ENCODE measurements at regions not wholly inside any gene's neighbourhood (a gene's known extent, or its start where the extent isn't known, plus 50 kb on each side); places are given as distances from the start of the nearest gene placed in this dataset.

GRCh38 chr4:24650849-24651640 is 66.7 kb upstream of the DHX15 start:
- Histone ChIP-seq H3K27ac (ENCODE audit: low read depth, low read length) (no peak overlapping the region), H3K9me3 (ENCODE audit: control insufficient read depth in 1 of 2, low read length in 2 of 2) (no peaks in the 10 kb centered on the region), H3K4me1 (ENCODE audit: control insufficient read depth in 1 of 2, insufficient read depth in 2 of 2, low read length in 2 of 2) (no peaks in the 10 kb centered on the region), H3K36me3 (ENCODE audit: control insufficient read depth in 1 of 2, insufficient read depth in 2 of 2, low read length in 2 of 2) (no peaks in the 10 kb centered on the region), H3K4me3 (ENCODE audit: low read depth in 1 of 2, low read length in 2 of 2) (no peak overlapping the region), H3K27me3 (ENCODE audit: control insufficient read depth in 1 of 2, insufficient read depth in 2 of 2, low read length in 2 of 2) (no peaks in the 10 kb centered on the region), H3K9ac (ENCODE audit: low read depth in 1 of 2, low read length in 2 of 2) (no peak overlapping the region)

GRCh38 chr4:24655326-24655725 is 71.0 kb upstream of the DHX15 start:
- H3K27me3 ChIP-seq (ENCODE audit: control insufficient read depth in 1 of 2, insufficient read depth in 2 of 2, low read length in 2 of 2), result no peaks in the 10 kb centered on the region
- no peak overlapping the region for H3K4me3 ChIP-seq (ENCODE audit: low read depth in 1 of 2, low read length in 2 of 2)
- H3K9me3 ChIP-seq (ENCODE audit: control insufficient read depth in 1 of 2, low read length in 2 of 2), result no peaks in the 10 kb centered on the region
- H3K36me3 ChIP-seq (ENCODE audit: control insufficient read depth in 1 of 2, insufficient read depth in 2 of 2, low read length in 2 of 2), result no peaks in the 10 kb centered on the region
- H3K27ac ChIP-seq (ENCODE audit: low read depth, low read length), result no peak overlapping the region
- peaks cover 10 to 11% of the 10 kb centered on the region in 2 donors for H3K4me1 ChIP-seq (ENCODE audit: control insufficient read depth in 1 of 2, insufficient read depth in 2 of 2, low read length in 2 of 2)
- no peak overlapping the region for H3K9ac ChIP-seq (ENCODE audit: low read depth in 1 of 2, low read length in 2 of 2)

GRCh38 chr4:24655971-24656370 is 71.6 kb upstream of the DHX15 start:
- H3K9ac ChIP-seq (ENCODE audit: low read depth in 1 of 2, low read length in 2 of 2), result no peak overlapping the region

GRCh38 chr4:24656906-24657305 is 72.6 kb upstream of the DHX15 start:
- Histone ChIP-seq H3K27me3 (ENCODE audit: control insufficient read depth in 1 of 2, insufficient read depth in 2 of 2, low read length in 2 of 2) (no peaks in the 10 kb centered on the region), H3K27ac (ENCODE audit: low read depth, low read length) (no peak overlapping the region), H3K9me3 (ENCODE audit: control insufficient read depth in 1 of 2, low read length in 2 of 2) (no peaks in the 10 kb centered on the region), H3K4me1 (ENCODE audit: control insufficient read depth in 1 of 2, insufficient read depth in 2 of 2, low read length in 2 of 2) (peaks cover 10 to 11% of the 10 kb centered on the region in 2 donors), H3K9ac (ENCODE audit: low read depth in 1 of 2, low read length in 2 of 2) (no peak overlapping the region), H3K36me3 (ENCODE audit: control insufficient read depth in 1 of 2, insufficient read depth in 2 of 2, low read length in 2 of 2) (no peaks in the 10 kb centered on the region), H3K4me3 (ENCODE audit: low read depth in 1 of 2, low read length in 2 of 2) (no peak overlapping the region)

More at GRCh38 chr4:24655971-24656370, 71.6 kb upstream of the DHX15 start:
- Histone ChIP-seq H3K36me3 (ENCODE audit: control insufficient read depth in 1 of 2, insufficient read depth in 2 of 2, low read length in 2 of 2) (no peaks in the 10 kb centered on the region), H3K27me3 (ENCODE audit: control insufficient read depth in 1 of 2, insufficient read depth in 2 of 2, low read length in 2 of 2) (no peaks in the 10 kb centered on the region), H3K4me3 (ENCODE audit: low read depth in 1 of 2, low read length in 2 of 2) (no peak overlapping the region), H3K27ac (ENCODE audit: low read depth, low read length) (no peak overlapping the region), H3K9me3 (ENCODE audit: control insufficient read depth in 1 of 2, low read length in 2 of 2) (no peaks in the 10 kb centered on the region), H3K4me1 (ENCODE audit: control insufficient read depth in 1 of 2, insufficient read depth in 2 of 2, low read length in 2 of 2) (peaks cover 10 to 11% of the 10 kb centered on the region in 2 donors)

- no peak overlapping the region for H3K9ac ChIP-seq (ENCODE audit: low read depth in 1 of 2, low read length in 2 of 2)
- no peak overlapping the region for H3K27ac ChIP-seq (ENCODE audit: low read depth, low read length)
These were observed 73.6 kb upstream of the DHX15 start for GRCh38 chr4:24657768-24658617.

GRCh38 chr4:24659241-24659961 is 75.0 kb upstream of the DHX15 start:
- Histone ChIP-seq H3K36me3 (ENCODE audit: control insufficient read depth in 1 of 2, insufficient read depth in 2 of 2, low read length in 2 of 2) (no peaks in the 10 kb centered on the region), H3K9ac (ENCODE audit: low read depth in 1 of 2, low read length in 2 of 2) (no peak overlapping the region), H3K4me1 (ENCODE audit: control insufficient read depth in 1 of 2, insufficient read depth in 2 of 2, low read length in 2 of 2) (peaks cover 10 to 11% of the 10 kb centered on the region in 2 donors), H3K27me3 (ENCODE audit: control insufficient read depth in 1 of 2, insufficient read depth in 2 of 2, low read length in 2 of 2) (no peaks in the 10 kb centered on the region), H3K9me3 (ENCODE audit: control insufficient read depth in 1 of 2, low read length in 2 of 2) (no peaks in the 10 kb centered on the region), H3K27ac (ENCODE audit: low read depth, low read length) (no peak overlapping the region), H3K4me3 (ENCODE audit: low read depth in 1 of 2, low read length in 2 of 2) (no peak overlapping the region)

More at GRCh38 chr4:24657768-24658617, 73.6 kb upstream of the DHX15 start:
- H3K36me3 ChIP-seq (ENCODE audit: control insufficient read depth in 1 of 2, insufficient read depth in 2 of 2, low read length in 2 of 2), result no peaks in the 10 kb centered on the region
- H3K4me1 ChIP-seq (ENCODE audit: control insufficient read depth in 1 of 2, insufficient read depth in 2 of 2, low read length in 2 of 2), result peaks cover 10 to 11% of the 10 kb centered on the region in 2 donors
- no peaks in the 10 kb centered on the region for H3K27me3 ChIP-seq (ENCODE audit: control insufficient read depth in 1 of 2, insufficient read depth in 2 of 2, low read length in 2 of 2)
- H3K4me3 ChIP-seq (ENCODE audit: low read depth in 1 of 2, low read length in 2 of 2), result peak overlapping the region in 1 of 2 donors; percentile 17
- H3K9me3 ChIP-seq (ENCODE audit: control insufficient read depth in 1 of 2, low read length in 2 of 2), result no peaks in the 10 kb centered on the region

- H3K27me3 ChIP-seq (ENCODE audit: control insufficient read depth in 1 of 2, insufficient read depth in 2 of 2, low read length in 2 of 2), result no peaks in the 10 kb centered on the region
- no peaks in the 10 kb centered on the region for H3K9me3 ChIP-seq (ENCODE audit: control insufficient read depth in 1 of 2, low read length in 2 of 2)
- no peaks in the 10 kb centered on the region for H3K36me3 ChIP-seq (ENCODE audit: control insufficient read depth in 1 of 2, insufficient read depth in 2 of 2, low read length in 2 of 2)
- no peak overlapping the region for H3K4me3 ChIP-seq (ENCODE audit: low read depth in 1 of 2, low read length in 2 of 2)
- no peak overlapping the region for H3K27ac ChIP-seq (ENCODE audit: low read depth, low read length)
- H3K4me1 ChIP-seq (ENCODE audit: control insufficient read depth in 1 of 2, insufficient read depth in 2 of 2, low read length in 2 of 2), result peaks cover 10 to 11% of the 10 kb centered on the region in 2 donors
- no peak overlapping the region for H3K9ac ChIP-seq (ENCODE audit: low read depth in 1 of 2, low read length in 2 of 2)
These were observed 77.7 kb upstream of the DHX15 start for GRCh38 chr4:24662056-24662455.

- H3K27me3 ChIP-seq (ENCODE audit: control insufficient read depth in 1 of 2, insufficient read depth in 2 of 2, low read length in 2 of 2), result no peaks in the 10 kb centered on the region
- no peak overlapping the region for H3K4me3 ChIP-seq (ENCODE audit: low read depth in 1 of 2, low read length in 2 of 2)
- peaks cover 10 to 11% of the 10 kb centered on the region in 2 donors for H3K4me1 ChIP-seq (ENCODE audit: control insufficient read depth in 1 of 2, insufficient read depth in 2 of 2, low read length in 2 of 2)
- H3K9ac ChIP-seq (ENCODE audit: low read depth in 1 of 2, low read length in 2 of 2), result no peak overlapping the region
- H3K9me3 ChIP-seq (ENCODE audit: control insufficient read depth in 1 of 2, low read length in 2 of 2), result no peaks in the 10 kb centered on the region
- H3K36me3 ChIP-seq (ENCODE audit: control insufficient read depth in 1 of 2, insufficient read depth in 2 of 2, low read length in 2 of 2), result no peaks in the 10 kb centered on the region
- H3K27ac ChIP-seq (ENCODE audit: low read depth, low read length), result no peak overlapping the region
These were observed 78.2 kb upstream of the DHX15 start for GRCh38 chr4:24662542-24662941.

- no peak overlapping the region for H3K27ac ChIP-seq (ENCODE audit: low read depth, low read length)
- H3K4me3 ChIP-seq (ENCODE audit: low read depth in 1 of 2, low read length in 2 of 2), result no peak overlapping the region
- no peaks in the 10 kb centered on the region for H3K4me1 ChIP-seq (ENCODE audit: control insufficient read depth in 1 of 2, insufficient read depth in 2 of 2, low read length in 2 of 2)
- no peak overlapping the region for H3K9ac ChIP-seq (ENCODE audit: low read depth in 1 of 2, low read length in 2 of 2)
- no peaks in the 10 kb centered on the region for H3K36me3 ChIP-seq (ENCODE audit: control insufficient read depth in 1 of 2, insufficient read depth in 2 of 2, low read length in 2 of 2)
- no peaks in the 10 kb centered on the region for H3K27me3 ChIP-seq (ENCODE audit: control insufficient read depth in 1 of 2, insufficient read depth in 2 of 2, low read length in 2 of 2)
- H3K9me3 ChIP-seq (ENCODE audit: control insufficient read depth in 1 of 2, low read length in 2 of 2), result no peaks in the 10 kb centered on the region
These were observed 80.6 kb upstream of the DHX15 start for GRCh38 chr4:24664956-24665355.

GRCh38 chr4:24666316-24666715 is 82.0 kb upstream of the DHX15 start:
- Histone ChIP-seq H3K4me3 (ENCODE audit: low read depth in 1 of 2, low read length in 2 of 2) (no peak overlapping the region), H3K36me3 (ENCODE audit: control insufficient read depth in 1 of 2, insufficient read depth in 2 of 2, low read length in 2 of 2) (no peaks in the 10 kb centered on the region), H3K9me3 (ENCODE audit: control insufficient read depth in 1 of 2, low read length in 2 of 2) (no peaks in the 10 kb centered on the region), H3K27ac (ENCODE audit: low read depth, low read length) (no peak overlapping the region), H3K9ac (ENCODE audit: low read depth in 1 of 2, low read length in 2 of 2) (no peak overlapping the region), H3K27me3 (ENCODE audit: control insufficient read depth in 1 of 2, insufficient read depth in 2 of 2, low read length in 2 of 2) (no peaks in the 10 kb centered on the region), H3K4me1 (ENCODE audit: control insufficient read depth in 1 of 2, insufficient read depth in 2 of 2, low read length in 2 of 2) (no peaks in the 10 kb centered on the region)
